HepG2 (cell line): ENCODE measurements at regions not wholly inside any gene's neighbourhood (a gene's known extent, or its start where the extent isn't known, plus 50 kb on each side); places are given as distances from the start of the nearest gene placed in this dataset.

Experiments
- ATAC-seq: fragments of 200-7000 bp; cut with Tn5 transposase; 3 replicates; pipeline ENCODE4 v1.9.1; 2020; ENCODE audit warnings: mild to moderate bottlenecking, moderate library complexity
- BruUV-seq: library from RNA; stranded (reverse); fragments of 400-500 nt; replicated peaks from 2 replicates; lab custom pipeline; 2021; lab: Mats Ljungman, UMichigan
- CTCF ChIA-PET: fragments of 300-600 bp; formaldehyde crosslinking; extraction: SDS; loops from one replicate; lab custom pipeline; 2021; ENCODE audit warnings: low total read pairs, inconsistent platforms, low intra/inter-chr PET ratio; lab: Yijun Ruan, JAX
- POLR2A ChIA-PET: fragments of 350-600 bp; sonication (Branson Sonifier 250); formaldehyde crosslinking; loops from one replicate; lab custom pipeline; 2020; ENCODE audit warnings: antibody characterized with exemption, inconsistent platforms; lab: Yijun Ruan, JAX
- DNase-seq: peaks from one replicate; pipeline ENCODE4 v3.0.0-alpha.2; 2015; ENCODE audit warnings: low spot score
- FAIRE-seq: peaks from 3 replicates; lab custom pipeline; 2011; peaks lifted over from hg19 to GRCh38; lab: Jason Lieb, UNC
- H2AFZ ChIP-seq: one replicate; pipeline ENCODE4 v1.6.1; 2011; ENCODE audit warnings: low read length, inconsistent platforms
- H3K27ac ChIP-seq: fragments of 300-600 bp; 3 replicates; pipeline ENCODE4 v1.8.0; 2011; ENCODE audit warnings: mixed run types, mild to moderate bottlenecking, mixed read lengths, low read length, inconsistent platforms; ENCODE audit not compliant: insufficient read depth; ENCODE audit errors: extremely low read length
- H3K27me3 ChIP-seq, 2 experiments: fragments of 200-600 bp in 1 of 2; 2 replicates in 1 of 2; 3 replicates in 1 of 2; pipeline versions ENCODE4 v1.6.0 to v1.8.0; 2011; ENCODE audit warnings: low read length in 2 of 2, mild to moderate bottlenecking in 2 of 2, moderate library complexity in 2 of 2, inconsistent platforms in 1 of 2; ENCODE audit not compliant: insufficient read depth in 2 of 2, control insufficient read depth in 1 of 2
- H3K36me3 ChIP-seq, 2 experiments: fragments of 200-600 bp in 1 of 2; replicated peaks in 1 of 2; 2 replicates in 1 of 2; 3 replicates in 1 of 2; pipeline versions ENCODE4 v1.5.1 to v1.8.0; 2011; ENCODE audit warnings: low read length in 2 of 2, inconsistent platforms in 1 of 2; ENCODE audit not compliant: insufficient read depth in 2 of 2, control insufficient read depth in 1 of 2
- H3K4me1 ChIP-seq: 2 replicates; pipeline ENCODE4 v1.5.1; 2012; ENCODE audit warnings: low read length, inconsistent platforms; ENCODE audit not compliant: insufficient read depth
- H3K4me2 ChIP-seq: 2 replicates; pipeline ENCODE4 v1.6.0; 2011; ENCODE audit warnings: low read depth, low read length, inconsistent platforms
- H3K4me3 ChIP-seq, 3 experiments: fragments of 200-600 bp in 1 of 3; sonication (generic), shearing (Covaris generic) in 1 of 3; replicated peaks in 1 of 3; 2 replicates each; pipeline ENCODE4 v1.5.1; 2011 to 2016; ENCODE audit warnings: low read length in 3 of 3, inconsistent platforms in 2 of 3, low read depth in 2 of 3, mild to moderate bottlenecking in 2 of 3, control low read depth in 1 of 3, mixed read lengths in 1 of 3; ENCODE audit not compliant: insufficient read depth in 1 of 3
- H3K79me2 ChIP-seq: one replicate; pipeline ENCODE4 v1.6.1; 2011; ENCODE audit warnings: low read length, inconsistent platforms; ENCODE audit not compliant: insufficient read depth
- H3K9ac ChIP-seq: 2 replicates; pipeline ENCODE4 v1.6.0; 2011; ENCODE audit warnings: mild to moderate bottlenecking, low read depth, low read length, inconsistent platforms; ENCODE audit not compliant: insufficient read depth
- H3K9me3 ChIP-seq: 2 replicates; pipeline ENCODE4 v1.5.1; 2012; ENCODE audit warnings: mild to moderate bottlenecking, low read length
- H4K20me1 ChIP-seq: 2 replicates; pipeline ENCODE4 v1.6.0; 2011; ENCODE audit warnings: inconsistent platforms, mild to moderate bottlenecking, low read length, moderate library complexity; ENCODE audit not compliant: insufficient read depth
- ELF1 ChIP-seq: sonication (generic); formaldehyde crosslinking; IDR thresholded peaks from 2 replicates; pipeline ENCODE4 v1.4.0; 2020; ENCODE audit warnings: missing genetic modification reagents
- MAFF ChIP-seq: IDR thresholded peaks from 2 replicates; pipeline ENCODE4 v1.6.1; 2011; ENCODE audit warnings: low read depth, low read length, improper control_type of control experiment
- MAFK ChIP-seq, 2 experiments: IDR thresholded peaks in 1 of 2; conservative IDR thresholded peaks in 1 of 2; 2 replicates each; pipeline ENCODE4 v1.6.1; 2011; ENCODE audit warnings: improper control_type of control experiment in 2 of 2, low read length in 2 of 2
- NFKBIZ ChIP-seq: IDR thresholded peaks from 2 replicates; pipeline ENCODE4 v1.6.1; 2018; ENCODE audit warnings: missing genetic modification reagents, missing compliant biosample characterization
- SETDB1 ChIP-seq: sonication (generic); formaldehyde crosslinking; IDR thresholded peaks from 2 replicates; pipeline ENCODE4 v1.5.1; 2020; ENCODE audit warnings: missing genetic modification reagents, mild to moderate bottlenecking, borderline replicate concordance
- ZNF724P ChIP-seq: sonication (generic); formaldehyde crosslinking; IDR thresholded peaks from 2 replicates; pipeline ENCODE4 v1.8.0; 2022; ENCODE audit warnings: missing genetic modification reagents, borderline replicate concordance
- WGBS: methylation state at CpG from one replicate; pipeline ENCODE4 v1.1.6; 2017; ENCODE audit warnings: low lambda C conversion rate; 5-methylcytosine and 5-hydroxymethylcytosine counted together
- in situ Hi-C: cut with HindIII; loops from 2 replicates; pipeline ENCODE4 v1.10.0; 2017; ENCODE audit warnings: low pct_unique_long_range_greater_than_20kb; ENCODE audit not compliant: extremely low pct_ligation_motif_present
- intact Hi-C: fragments of 100-400 bp; cut with micrococcal nuclease; formaldehyde crosslinking; loops from one replicate; pipeline ENCODE4 v1.10.0; 2022; ENCODE audit not compliant: unreplicated experiment
- TF ChIP-seq, protein P1 (sequence below): sonication (generic); formaldehyde crosslinking; IDR thresholded peaks from 2 replicates; pipeline ENCODE4 v1.4.0; 2020; ENCODE audit warnings: missing genetic modification reagents, low read depth, mild to moderate bottlenecking, borderline replicate concordance
- TF ChIP-seq, protein P2 (sequence below): sonication (generic); formaldehyde crosslinking; IDR thresholded peaks from 2 replicates; pipeline ENCODE4 v1.5.1; 2020; ENCODE audit warnings: mild to moderate bottlenecking, moderate library complexity, missing genetic modification reagents
- TF ChIP-seq, protein P3 (sequence below): IDR thresholded peaks from 2 replicates; pipeline ENCODE4 v1.6.1; 2016; ENCODE audit warnings: control low read depth
- TF ChIP-seq, protein P4 (sequence below): IDR thresholded peaks from 2 replicates; pipeline ENCODE4 v1.6.1; 2016; ENCODE audit warnings: low read depth

DNA sequence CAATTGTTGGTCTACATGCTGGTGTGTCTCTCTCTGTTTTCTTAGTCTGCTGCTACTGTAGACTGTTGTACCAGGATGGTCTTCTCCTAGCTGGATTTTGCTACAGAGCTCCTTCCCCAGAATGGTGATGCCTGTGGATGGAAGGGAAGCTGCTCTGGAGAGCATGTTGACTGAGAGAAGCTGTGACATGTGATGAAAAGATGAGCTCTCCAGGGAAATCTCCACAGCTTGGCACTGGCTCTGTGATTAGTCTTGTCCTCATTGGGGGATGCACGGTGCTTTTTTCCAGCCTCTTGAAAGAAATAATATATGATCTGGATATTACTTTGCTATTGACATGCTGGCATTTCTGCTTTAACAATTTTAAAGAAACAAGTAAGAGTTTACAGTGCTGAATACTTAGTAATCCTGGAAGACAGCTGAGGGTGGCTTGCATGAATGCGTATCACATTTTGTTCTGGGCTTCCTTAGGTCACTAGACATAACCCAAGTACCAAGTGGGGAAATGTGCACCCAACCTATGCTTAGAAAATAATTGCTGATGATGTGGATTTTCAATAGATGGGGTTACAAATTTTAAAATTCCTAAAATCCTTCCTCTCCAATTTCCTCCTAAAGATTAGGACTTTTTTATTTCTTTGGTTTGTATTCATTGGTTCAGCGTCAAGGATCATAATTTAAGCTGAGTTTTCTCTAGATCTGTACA is 849.7 kb downstream of the KCNMA1 start:
- no peak overlapping the region for H3K27ac ChIP-seq
- H3K36me3 ChIP-seq, result no peaks in the 10 kb centered on the region
- no peaks in the 10 kb centered on the region for H4K20me1 ChIP-seq
- H3K9me3 ChIP-seq, result no peaks in the 10 kb centered on the region
- H3K4me2 ChIP-seq, result no peak overlapping the region
- no peak overlapping the region for H3K4me3 ChIP-seq
- H3K27me3 ChIP-seq, result no peaks in the 10 kb centered on the region
- WGBS, result 6% methylated on average over 3 of the region's 3 CpGs
- ATAC-seq (no peak), DNase-seq (no peak), FAIRE-seq (no peak)
- CTCF ChIA-PET, result no interaction called here
- intact Hi-C loops, result no loop called here
- H3K9ac ChIP-seq, result no peak overlapping the region
- H3K4me1 ChIP-seq, result no peaks in the 10 kb centered on the region
- no peaks in the 10 kb centered on the region for H3K79me2 ChIP-seq
- H2AFZ ChIP-seq, result no peak overlapping the region
- in situ Hi-C loops, result no loop called here
- TF ChIP-seq, protein P1, sequence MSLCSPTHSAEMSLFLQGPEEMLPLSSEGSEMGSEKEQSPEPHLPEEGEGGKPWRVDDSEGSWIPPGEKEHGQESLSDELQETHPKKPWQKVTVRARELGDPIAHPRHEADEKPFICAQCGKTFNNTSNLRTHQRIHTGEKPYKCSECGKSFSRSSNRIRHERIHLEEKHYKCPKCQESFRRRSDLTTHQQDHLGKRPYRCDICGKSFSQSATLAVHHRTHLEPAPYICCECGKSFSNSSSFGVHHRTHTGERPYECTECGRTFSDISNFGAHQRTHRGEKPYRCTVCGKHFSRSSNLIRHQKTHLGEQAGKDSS (CRISPR knock-in tag), result no peak
- TF ChIP-seq MAFF, result peak; percentile 28; the same call in 1 of the 2 replicates
- peak; percentile 25 to 63; a peak in 3 of 4 replicates for TF ChIP-seq MAFK (conservative IDR thresholded peaks at IDR 0.05 in 1 of 2, IDR thresholded peaks at IDR 0.05 in 1 of 2; ENCODE audit: low read length in 2 of 2)
- POLR2A ChIA-PET, result no interaction called here
- BruUV-seq, result no TSS peak

DNA sequence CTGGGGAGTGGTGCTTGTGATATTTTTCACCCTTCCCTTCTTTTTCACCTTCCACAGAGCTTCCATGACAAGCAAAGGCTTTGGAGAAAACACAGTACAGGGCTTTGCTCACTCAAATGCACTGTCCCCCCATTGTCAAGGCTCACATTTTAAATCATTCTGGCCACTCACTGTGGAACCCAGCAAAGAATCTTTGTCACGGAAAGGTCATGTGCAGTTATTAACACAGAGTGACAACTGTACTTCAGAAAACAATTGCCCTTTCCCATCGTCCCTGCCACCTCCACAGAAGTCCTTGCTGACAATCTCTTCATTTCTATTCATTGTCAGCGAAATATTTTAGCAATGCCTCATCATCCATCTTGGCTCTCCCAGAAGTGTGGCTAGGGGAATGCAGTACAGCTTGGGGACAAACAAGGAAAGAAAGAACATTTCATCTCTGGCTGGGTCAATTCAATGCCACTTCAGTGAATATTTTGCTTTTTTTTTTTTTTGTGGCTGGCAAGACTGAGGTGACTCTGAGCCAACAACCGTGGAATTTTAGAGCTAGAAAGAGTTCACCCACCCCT is 851.0 kb downstream of the KCNMA1 start:
- Histone ChIP-seq H3K9me3 (no peaks in the 10 kb centered on the region), H3K9ac (no peak overlapping the region), H3K27ac (no peak overlapping the region), H3K4me3 (no peak overlapping the region), H3K79me2 (no peaks in the 10 kb centered on the region), H4K20me1 (no peaks in the 10 kb centered on the region), H3K4me2 (no peak overlapping the region), H3K4me1 (no peaks in the 10 kb centered on the region), H3K36me3 (no peaks in the 10 kb centered on the region), H3K27me3 (no peaks in the 10 kb centered on the region), H2AFZ (no peak overlapping the region)
- WGBS, result 2% methylated on average over 4 of the region's 4 CpGs
- FAIRE-seq, result no peak
- DNase-seq, result no peak
- BruUV-seq, result no TSS peak
- ATAC-seq, result no peak
- in situ Hi-C loops, result no loop called here
- POLR2A ChIA-PET, result no interaction called here
- CTCF ChIA-PET, result no interaction called here
- intact Hi-C loops, result no loop called here
- TF ChIP-seq, protein P2, sequence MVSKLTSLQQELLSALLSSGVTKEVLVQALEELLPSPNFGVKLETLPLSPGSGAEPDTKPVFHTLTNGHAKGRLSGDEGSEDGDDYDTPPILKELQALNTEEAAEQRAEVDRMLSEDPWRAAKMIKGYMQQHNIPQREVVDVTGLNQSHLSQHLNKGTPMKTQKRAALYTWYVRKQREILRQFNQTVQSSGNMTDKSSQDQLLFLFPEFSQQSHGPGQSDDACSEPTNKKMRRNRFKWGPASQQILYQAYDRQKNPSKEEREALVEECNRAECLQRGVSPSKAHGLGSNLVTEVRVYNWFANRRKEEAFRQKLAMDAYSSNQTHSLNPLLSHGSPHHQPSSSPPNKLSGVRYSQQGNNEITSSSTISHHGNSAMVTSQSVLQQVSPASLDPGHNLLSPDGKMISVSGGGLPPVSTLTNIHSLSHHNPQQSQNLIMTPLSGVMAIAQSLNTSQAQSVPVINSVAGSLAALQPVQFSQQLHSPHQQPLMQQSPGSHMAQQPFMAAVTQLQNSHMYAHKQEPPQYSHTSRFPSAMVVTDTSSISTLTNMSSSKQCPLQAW (CRISPR knock-in tag), result no peak
- TF ChIP-seq SETDB1, result no peak
- no peak for TF ChIP-seq NFKBIZ
- no peak for TF ChIP-seq ZNF724P (CRISPR knock-in tag)
- TF ChIP-seq, protein P3, sequence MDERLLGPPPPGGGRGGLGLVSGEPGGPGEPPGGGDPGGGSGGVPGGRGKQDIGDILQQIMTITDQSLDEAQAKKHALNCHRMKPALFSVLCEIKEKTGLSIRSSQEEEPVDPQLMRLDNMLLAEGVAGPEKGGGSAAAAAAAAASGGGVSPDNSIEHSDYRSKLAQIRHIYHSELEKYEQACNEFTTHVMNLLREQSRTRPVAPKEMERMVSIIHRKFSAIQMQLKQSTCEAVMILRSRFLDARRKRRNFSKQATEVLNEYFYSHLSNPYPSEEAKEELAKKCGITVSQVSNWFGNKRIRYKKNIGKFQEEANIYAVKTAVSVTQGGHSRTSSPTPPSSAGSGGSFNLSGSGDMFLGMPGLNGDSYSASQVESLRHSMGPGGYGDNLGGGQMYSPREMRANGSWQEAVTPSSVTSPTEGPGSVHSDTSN (CRISPR knock-in tag), result no peak
- no peak for TF ChIP-seq ELF1 (CRISPR knock-in tag)
- TF ChIP-seq, protein P4, sequence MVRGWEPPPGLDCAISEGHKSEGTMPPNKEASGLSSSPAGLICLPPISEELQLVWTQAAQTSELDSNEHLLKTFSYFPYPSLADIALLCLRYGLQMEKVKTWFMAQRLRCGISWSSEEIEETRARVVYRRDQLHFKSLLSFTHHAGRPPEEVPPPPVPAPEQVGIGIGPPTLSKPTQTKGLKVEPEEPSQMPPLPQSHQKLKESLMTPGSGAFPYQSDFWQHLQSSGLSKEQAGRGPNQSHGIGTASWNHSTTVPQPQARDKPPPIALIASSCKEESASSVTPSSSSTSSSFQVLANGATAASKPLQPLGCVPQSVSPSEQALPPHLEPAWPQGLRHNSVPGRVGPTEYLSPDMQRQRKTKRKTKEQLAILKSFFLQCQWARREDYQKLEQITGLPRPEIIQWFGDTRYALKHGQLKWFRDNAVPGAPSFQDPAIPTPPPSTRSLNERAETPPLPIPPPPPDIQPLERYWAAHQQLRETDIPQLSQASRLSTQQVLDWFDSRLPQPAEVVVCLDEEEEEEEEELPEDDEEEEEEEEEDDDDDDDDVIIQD, result no peak
